HG03558 (cell line): ENCODE measurements at regions not wholly inside any gene's neighbourhood (a gene's known extent, or its start where the extent isn't known, plus 50 kb on each side); places are given as distances from the start of the nearest gene placed in this dataset.

Source experiments
- ATAC-seq: cut with Tn5 transposase; IDR thresholded peaks from one replicate; pipeline ENCODE4 v1.9.1; 2021; ENCODE audit warnings: moderate number of reproducible peaks; ENCODE audit not compliant: unreplicated experiment; ENCODE audit errors: extremely low read depth

DNA sequence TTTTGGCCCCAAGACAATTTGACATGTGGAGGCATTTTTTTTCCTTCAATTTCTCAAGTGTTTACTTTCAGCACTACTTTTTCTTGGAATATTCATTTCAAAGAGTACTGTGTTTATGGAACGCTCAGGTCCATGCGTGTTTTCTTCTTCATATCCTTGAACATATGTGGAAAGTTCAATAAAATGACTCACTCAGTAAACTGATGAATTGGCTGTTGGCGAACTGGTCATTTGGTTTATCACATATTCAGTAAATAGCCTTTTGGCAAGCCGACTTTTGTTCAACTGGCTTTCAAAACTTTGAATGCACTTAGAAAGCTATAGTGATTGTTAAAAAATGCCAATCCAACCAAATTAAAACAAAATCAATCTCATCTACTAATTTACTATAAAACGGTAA, 964.6 kb upstream of the SLC35B3 start:
- ATAC-seq: no peak

DNA sequence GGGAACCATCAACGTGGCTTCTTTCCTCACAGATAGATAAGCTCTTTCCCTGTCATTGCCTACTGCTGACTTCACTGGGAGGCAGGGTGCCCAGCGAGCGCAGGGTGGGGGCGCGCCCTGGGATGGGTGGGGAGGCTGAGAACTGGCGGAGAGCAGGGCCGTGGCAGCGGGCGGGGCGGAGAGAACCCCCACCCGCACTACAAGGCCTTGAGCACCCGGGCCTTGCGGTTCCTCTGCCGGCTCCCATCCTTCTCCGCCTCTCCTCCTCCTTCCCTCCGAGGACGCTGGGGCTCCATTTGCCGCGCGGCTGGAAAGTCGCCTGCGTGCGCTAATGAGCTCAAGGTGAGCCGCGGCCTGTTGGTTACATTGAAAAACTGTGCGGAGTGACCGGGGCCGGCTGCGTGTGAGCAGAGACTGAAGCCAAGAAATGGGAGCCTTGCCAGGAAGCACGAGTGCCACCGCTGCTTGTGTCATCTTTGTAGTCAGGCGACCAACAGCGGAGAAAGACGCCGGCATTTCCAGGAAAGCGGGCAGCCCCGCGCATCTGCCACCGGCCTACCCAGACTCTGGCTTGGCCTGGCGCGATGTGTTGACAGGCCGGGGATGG, 963.5 kb upstream of the SLC35B3 start:
- no peak for ATAC-seq

DNA sequence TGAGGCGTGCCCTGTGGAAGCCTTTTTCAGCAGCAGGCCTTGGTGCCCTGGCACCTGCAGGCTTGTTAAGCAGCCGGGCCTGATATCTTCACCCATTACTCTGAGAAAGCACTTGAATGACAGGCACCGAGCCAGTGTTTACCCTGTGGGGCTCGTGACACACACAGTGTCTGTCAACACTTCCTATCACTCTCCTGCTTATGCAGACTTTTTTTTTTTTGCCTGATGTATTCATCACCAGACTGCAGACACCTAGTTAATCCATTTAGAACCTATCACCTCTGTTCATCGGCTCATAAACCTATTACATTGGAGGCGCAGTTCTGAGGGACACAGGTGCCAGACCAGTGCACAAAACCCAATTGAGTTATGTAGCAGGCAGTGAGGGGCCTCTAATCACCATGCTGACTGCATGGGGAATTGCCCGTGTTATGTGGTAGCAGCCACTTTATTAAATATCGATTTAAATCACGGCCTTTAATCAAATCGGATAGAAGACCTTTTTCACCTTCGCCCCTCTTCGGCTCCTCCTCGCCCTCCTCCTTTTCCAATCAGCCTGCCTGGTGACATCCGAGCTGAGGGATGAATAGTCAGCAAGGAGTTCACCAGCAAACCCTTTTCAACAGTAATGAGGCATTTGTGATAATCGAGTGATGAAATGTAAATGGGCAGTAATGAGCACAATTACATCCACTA, 962.9 kb upstream of the SLC35B3 start:
- no peak for ATAC-seq

DNA sequence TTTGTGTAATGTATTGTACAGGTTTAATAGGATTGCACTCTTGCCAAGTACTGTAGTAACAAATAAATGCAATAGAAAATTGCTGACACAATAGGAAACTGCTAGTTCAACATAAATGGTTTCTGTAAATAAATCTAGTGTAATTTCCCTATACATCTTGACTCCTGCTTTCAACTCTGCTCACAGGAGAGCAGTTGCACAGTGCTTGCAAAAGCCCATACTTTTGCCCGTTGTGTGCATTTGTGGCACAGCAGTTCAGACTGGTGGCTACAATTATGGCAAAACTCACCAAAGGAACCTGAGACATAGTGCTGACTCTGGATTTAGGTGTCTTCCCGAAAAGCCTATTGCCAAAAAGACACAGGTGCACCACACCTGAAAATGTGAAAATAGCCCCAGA, 953.3 kb upstream of the SLC35B3 start:
- no peak for ATAC-seq

DNA sequence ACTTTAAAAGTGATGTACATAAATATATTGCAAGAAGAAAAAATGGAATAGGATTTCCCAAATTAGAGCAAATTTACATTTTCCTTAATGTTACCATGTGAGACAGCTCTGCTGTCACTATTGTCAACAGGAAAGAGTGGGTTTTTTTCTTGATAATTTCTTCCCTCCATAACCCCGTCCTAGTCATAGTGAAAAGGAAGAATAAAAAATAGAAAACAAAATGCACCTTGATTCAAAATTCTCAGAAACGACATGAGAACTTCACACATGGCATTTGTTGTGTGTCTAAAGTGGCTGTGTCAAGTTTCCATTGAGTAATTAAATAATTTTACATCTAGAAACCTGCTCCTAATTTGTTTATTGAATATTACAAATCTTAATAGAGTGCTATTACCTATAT, 945.2 kb upstream of the SLC35B3 start:
- ATAC-seq: no peak

DNA sequence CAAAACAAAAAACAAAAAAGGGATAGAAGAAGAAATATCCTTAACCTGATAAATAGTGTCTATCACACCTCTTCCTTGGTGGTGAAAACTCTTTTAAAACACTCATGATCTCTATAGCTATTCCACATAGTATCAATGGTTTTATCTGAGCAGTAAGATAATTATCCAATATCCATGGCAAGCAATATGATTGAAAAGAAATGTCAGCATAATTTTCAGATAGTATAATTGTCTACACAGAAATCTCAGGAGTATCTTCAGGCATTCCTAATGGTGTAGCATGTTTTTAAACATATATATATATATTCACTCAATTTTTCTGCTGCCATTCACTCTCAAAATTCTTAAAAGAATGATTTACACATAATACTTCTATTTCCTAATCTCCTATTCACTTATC, 938.0 kb upstream of the SLC35B3 start:
- ATAC-seq: no peak

DNA sequence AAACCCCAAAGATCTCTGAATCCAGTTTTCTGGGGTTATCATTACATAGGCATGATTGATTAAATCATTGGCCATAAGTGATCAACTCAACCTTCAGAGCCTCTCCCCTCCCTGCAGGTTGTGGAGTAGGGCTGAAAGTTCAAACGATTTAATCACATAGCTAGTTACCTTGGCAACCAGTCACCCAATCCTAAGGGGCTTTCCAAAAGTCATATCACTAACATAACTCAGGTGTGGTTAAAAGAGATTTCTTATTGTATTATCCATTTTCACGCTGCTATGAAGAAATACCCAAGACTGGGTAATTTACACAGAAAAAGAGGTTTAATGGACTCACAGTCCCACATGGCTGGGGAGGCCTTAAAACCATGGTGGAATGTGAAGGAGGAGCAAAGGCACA, 935.1 kb upstream of the SLC35B3 start:
- no peak for ATAC-seq

DNA sequence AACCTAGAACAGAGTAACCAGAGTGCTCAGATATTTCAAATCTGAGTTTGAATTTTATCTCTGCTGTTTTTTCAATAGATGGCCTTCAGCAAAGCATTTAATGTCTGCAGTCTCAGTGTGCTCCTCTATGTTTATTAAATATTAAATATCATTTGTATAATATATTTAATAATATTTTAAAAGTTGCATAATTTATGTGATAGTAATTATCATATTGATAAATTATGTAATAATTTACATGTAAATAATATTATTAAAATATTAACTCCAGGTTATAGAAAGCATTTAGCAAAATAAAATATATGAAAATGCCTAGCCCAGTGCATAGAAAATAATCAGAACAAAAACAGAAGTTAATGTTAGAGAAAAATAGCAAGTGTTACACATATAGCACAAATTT, 930.0 kb upstream of the SLC35B3 start:
- ATAC-seq: no peak

DNA sequence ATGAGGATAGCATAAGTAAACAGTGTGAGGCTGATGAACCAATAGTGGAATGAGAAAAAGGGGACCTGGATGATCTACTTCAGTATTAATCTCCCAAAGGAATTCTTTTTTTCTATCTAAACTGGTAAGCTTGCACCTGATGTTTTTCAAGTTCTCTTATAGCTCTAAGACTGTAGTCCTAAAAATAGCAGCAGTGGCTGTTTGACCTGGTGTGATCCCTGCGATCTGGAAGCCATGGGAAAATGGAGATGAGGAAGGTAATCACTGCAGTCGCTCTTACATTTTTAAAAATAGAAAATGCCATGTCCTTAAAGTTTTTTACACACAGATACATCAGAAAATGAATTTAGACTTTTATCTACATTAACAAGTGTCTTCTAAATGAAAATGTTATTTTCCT, 926.4 kb upstream of the SLC35B3 start:
- no peak for ATAC-seq

DNA sequence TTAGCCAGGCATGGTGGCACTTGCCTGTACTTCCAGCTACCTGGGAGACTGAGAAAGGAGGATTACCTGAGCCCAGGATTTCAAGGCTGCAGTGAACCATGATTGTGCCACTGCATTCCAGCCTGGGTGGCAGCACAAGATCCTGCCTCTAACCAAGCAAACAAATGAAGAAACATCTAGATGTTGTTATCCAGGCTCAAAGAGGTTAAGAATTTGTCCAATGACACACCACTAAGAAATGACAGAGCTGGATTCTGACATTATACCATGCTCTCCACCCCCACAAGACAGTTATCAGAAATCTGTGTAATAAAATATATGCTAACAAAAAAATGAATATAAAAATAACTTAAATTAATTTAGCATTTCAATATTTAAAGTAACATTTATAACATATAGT, 925.5 kb upstream of the SLC35B3 start:
- no peak for ATAC-seq

DNA sequence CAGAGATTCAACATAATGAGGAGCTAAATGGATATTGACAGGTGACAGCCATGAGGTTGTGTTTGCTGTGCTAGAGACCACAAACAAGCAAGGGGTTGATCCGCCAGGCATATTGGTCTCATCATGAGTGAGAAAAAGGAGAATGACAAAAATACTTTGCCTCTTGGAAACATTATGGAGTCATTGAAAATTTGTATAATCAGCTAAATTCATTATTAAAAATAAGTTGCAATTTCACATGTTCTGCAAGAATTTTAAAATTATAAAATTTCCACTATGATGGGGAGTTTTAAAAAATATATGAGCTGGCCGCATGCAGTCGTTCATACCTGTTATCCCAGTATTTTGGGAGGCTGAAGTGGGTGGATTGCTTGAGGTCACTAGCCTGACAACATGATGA, 912.3 kb upstream of the SLC35B3 start:
- ATAC-seq: no peak

DNA sequence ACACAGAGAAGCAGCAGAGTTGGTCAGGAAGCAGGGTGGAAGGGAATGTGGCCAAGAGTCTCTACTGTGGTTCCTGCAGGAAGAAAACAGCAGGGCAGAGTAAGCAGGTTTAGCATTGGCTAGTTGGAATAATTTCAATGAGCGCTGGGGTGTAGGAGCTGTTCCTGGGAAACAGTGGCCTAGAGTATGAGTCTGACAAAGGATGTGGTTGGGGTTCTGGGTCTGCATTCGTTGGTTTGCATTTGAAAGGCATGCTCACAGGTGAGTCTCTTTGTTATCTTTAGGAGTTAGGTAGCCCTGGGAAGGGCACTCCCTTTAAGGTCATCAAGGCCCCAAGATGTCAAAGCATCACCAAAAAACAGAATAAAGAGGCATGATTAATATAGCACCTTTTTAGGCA, 911.6 kb upstream of the SLC35B3 start:
- no peak for ATAC-seq

DNA sequence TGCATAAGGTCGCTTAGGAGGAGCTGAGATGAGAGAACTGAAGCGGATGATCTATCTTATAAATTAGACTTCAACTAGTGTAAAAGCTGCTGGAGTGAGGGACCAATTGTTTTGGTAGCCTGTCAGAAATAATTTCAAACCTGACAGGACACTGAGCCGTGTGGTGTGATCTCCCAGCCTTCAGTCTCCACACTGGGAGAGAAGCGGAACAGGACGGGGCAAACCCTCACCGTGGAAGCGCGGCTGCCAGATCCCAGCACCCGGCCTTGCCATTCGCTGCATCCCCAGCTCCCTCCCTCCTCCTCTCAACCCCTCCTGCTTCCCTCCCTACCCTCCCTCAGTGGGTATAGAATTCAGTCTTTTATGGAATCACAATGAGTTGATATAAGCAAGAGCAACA, 900.1 kb upstream of the SLC35B3 start:
- no peak for ATAC-seq

DNA sequence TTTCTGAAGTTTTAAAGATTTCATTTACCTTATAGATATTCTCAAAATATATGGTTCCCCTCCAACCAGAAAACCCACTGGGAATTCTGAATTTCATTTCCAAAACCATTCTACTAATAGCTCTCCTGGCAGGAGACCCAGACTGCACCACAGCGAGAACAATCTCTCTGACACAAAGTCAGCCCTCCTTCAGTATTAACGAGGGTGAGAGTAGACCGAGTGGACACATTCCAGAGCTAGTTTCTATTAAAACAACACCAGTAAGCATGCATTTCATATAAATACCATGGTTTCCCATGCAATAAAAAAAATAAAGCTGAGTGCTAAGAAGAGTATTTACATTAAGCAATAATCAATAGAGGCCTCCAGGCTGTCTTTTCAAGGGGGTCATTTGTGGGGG, 899.6 kb upstream of the SLC35B3 start:
- ATAC-seq: no peak

DNA sequence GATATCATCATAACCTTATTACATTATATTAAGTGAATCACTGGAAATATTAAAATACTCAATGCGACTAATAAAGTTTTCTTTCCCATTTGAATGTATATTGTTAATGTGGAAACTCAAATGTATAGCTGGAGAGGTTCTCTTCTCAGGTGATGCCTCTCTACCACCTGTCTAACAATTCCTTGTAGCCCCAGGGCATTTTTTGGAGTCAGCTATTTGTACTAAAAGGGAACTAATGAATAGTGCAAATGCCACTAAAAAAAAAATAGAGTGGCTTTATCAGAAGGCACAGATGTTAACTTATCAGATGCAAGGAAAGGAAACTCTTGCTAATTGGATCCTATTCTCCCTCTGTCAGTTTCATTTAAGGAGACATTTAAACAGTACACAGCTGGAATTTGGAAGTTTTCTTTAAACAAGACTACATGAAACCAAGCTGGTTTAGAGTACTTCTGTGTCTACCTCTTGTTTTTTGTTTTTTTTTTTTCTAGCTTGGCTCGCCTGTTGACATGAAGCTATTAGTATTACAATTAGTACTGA, 897.0 kb upstream of the SLC35B3 start:
- ATAC-seq: no peak

DNA sequence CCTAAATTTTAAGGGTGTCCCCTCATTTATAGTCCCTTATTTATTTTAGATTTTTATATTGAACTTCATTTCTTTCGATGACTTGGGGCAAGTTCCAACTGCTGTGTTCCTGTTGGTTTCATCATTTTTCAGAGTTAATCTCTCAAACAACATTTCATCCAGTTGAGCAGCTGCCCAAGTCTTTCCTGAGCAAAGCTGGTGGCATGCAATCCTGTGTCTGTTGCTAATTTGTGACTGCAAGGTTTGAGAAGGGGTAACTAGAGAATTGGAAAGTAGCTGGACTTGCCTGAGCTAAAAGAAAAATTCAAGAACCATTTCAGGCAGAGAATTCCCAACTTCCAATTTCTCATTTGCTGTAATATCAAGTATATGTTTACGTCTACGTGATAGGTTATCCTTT, 881.5 kb upstream of the SLC35B3 start:
- ATAC-seq: no peak

DNA sequence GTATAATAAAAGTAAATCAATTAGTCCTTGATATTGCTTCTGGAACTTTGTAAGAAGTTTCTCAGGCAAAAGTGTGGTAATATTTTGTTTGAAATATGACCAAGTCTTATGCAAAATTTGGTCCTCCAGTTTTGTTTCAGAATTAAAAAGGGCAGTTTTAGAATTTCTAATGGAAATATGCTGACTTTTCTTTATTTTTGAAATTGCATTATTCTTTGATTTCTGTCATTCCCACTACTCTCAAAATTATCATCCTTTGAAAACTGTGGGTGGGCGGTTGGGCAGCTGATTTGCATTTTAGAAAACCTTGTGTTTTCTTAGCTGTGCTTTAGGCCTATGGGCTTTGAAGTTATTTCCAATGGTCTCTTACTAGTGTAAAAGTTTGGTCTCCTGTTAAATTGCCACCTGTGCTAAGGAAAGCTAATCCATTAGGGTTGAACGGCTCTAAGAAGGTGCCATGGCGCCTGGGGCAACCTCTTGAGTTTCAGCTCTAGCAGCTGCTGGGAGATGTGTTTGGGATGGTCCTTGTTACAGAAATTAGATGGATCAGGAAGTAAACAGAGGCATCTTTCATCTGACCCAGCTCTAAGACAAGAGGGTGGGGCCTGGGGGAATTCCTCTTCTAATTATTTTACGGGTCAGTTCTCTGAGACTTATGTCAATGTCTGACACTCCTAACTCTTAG, 880.8 kb upstream of the SLC35B3 start:
- no peak for ATAC-seq

DNA sequence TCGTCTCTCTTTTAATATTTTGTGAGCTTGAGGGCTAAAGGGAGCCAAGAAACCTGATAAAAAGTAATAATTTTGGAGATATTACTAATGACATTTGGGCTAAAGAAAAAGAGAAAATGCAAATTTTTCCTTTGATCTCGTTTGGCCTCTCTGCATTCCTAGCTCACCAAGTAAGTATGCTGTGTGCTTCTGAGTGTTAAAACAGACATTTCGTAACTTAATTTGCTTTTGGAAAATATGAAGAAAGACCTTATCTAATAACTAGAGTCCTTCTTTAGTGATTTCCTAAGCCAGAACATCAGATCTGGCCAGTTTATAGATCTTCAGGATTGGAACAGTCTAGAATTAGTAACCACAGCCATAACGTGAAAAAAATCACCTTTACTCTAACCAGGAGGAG, 872.9 kb upstream of the SLC35B3 start:
- ATAC-seq: no peak

DNA sequence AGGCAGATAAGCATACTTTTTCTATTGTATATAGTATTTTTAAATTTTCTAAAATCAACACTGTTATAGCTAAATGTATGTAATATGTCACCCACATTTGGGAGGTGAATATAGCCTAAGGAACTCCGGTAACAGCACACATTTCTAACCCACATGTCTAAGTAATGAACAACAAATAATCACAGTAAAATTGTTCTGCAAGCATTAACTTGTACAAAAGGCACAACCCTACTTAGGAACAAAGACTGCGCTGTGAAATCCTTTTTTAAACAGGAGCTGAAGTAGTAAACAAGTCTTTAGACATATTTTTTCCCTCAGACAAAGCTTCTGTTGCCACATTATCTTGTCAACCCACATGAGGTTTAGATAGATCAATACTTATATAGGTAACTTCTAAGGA, 872.4 kb upstream of the SLC35B3 start:
- ATAC-seq: no peak

DNA sequence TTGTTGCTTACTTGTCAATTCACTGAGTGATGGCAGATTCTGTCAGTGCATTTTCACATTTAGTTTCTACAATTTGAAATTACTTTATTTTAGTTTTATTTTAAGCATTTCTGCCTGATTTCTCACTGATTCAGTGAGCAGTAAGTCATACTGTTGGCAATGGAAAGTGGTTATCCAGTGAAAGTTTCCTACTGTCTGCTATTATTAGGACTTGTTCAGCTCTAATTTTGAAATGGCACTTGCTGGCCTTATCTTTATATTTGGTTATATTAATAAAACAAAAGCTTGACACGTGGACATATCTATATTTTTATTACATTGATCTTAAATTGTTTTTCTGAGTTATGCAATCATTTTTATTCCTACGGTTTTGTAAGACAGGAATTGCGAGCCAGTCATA, 871.8 kb upstream of the SLC35B3 start:
- ATAC-seq: no peak

DNA sequence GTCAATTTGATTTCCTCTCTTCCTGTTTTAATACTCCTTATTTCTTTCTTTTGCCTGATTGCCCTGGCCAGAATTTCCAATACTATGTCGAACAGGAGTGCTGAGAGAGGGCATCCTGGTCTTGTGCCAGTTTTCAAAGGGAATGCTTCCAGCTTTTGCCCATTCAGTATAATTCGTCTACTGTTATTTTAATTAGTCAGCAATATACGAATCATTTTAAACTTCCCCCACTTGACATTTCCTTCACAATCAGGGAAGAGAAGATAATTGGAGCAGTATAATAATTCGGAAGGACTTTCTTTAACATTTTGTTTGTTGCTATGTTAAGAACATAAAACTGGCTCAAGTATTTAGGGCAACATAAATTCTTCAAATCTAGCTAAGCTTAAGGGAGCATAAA, 860.3 kb upstream of the SLC35B3 start:
- no peak for ATAC-seq

DNA sequence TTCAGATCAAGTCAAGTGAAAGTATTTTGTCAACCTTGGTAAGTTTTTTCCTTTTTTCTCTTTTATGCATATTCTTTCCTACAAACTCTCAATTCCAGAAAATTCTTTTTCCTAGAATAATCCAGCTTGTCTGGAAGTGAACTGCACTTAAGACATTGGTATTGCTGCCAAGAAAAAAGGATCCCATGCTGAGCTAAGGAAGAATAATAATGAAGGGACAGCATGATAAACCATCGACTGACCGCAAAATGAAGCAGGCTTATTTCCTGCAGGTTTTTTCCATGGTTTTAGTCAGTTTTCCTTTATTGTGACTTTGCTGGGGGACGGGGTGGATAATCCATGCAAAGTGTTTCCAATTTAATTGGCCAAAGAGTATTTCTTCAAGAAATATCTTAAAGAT, 857.6 kb upstream of the SLC35B3 start:
- ATAC-seq: no peak
